ENCODE measurements at regions not wholly inside any gene's neighbourhood (a gene's known extent, or its start where the extent isn't known, plus 50 kb on each side); places are given as distances from the start of the nearest gene placed in this dataset.

GRCh38 chr1:95744731-95745130, 510.7 kb downstream of the RWDD3 start:
- TF ChIP-seq CTCF (conservative IDR thresholded peaks at IDR 0.05; ENCODE audit: low read depth, low read length) (no peak), EZH2 (IDR thresholded peaks at IDR 0.05; ENCODE audit: low read length, unreplicated experiment) (no peak)
